Kidney (tissue), 13 donors: ENCODE measurements at regions not wholly inside any gene's neighbourhood (a gene's known extent, or its start where the extent isn't known, plus 50 kb on each side); places are given as distances from the start of the nearest gene placed in this dataset.
A peak's percentile ranks its signal among the peaks of the same experiment; 100 is the strongest.

ENCODE experiments used
- DNase-seq, 5 donors: peaks; one replicate each; pipeline ENCODE4 v3.0.0-alpha.2; 2013 to 2020
- FAIRE-seq: peaks from 2 replicates; lab custom pipeline; 2012; peaks lifted over from hg19 to GRCh38; lab: Jason Lieb, UNC
- H3K27ac ChIP-seq, 2 donors: one replicate each; pipeline ENCODE4 v1.7.0; 2013; ENCODE audit warnings: low read depth in 2 of 2, low read length in 2 of 2, inconsistent platforms in 1 of 2
- H3K27me3 ChIP-seq: one replicate; pipeline ENCODE4 v1.7.1; 2013; ENCODE audit warnings: low read length, inconsistent platforms; ENCODE audit not compliant: control insufficient read depth, insufficient read depth
- H3K36me3 ChIP-seq, 3 donors: one replicate each; pipeline versions ENCODE4 v1.7.0 to v1.7.1; 2013; ENCODE audit warnings: low read length in 3 of 3, control low read depth in 1 of 3, inconsistent platforms in 1 of 3; ENCODE audit not compliant: insufficient read depth in 3 of 3, control insufficient read depth in 2 of 3
- H3K4me1 ChIP-seq, 3 donors: one replicate each; pipeline versions ENCODE4 v1.7.0 to v1.7.1; 2013; ENCODE audit warnings: low read length in 3 of 3, inconsistent platforms in 1 of 3, low read depth in 1 of 3; ENCODE audit not compliant: control insufficient read depth in 2 of 3, insufficient read depth in 2 of 3
- H3K4me3 ChIP-seq, 3 donors: one replicate each; pipeline versions ENCODE4 v1.7.0 to v1.8.1; 2013; ENCODE audit warnings: low read length in 3 of 3, control low read depth in 1 of 3, inconsistent platforms in 1 of 3
- H3K9ac ChIP-seq, 3 donors: one replicate each; pipeline versions ENCODE4 v1.7.0 to v1.7.1; 2013; ENCODE audit warnings: low read length in 3 of 3, control low read depth in 1 of 3, inconsistent platforms in 1 of 3
- H3K9me3 ChIP-seq, 3 donors: one replicate each; pipeline versions ENCODE4 v1.7.0 to v1.7.1; 2013; ENCODE audit warnings: low read length in 3 of 3, control low read depth in 1 of 3, inconsistent platforms in 1 of 3; ENCODE audit not compliant: control insufficient read depth in 2 of 3, insufficient read depth in 1 of 3
- intact Hi-C: fragments of 100-400 bp; cut with DNase I; formaldehyde crosslinking; loops from one replicate; pipeline ENCODE4 v1.11.1; 2022
- TF ChIP-seq, protein P1 (sequence below): IDR thresholded peaks from 3 replicates; pipeline ENCODE4 v1.5.1; 2012; ENCODE audit warnings: mild to moderate bottlenecking, moderate library complexity, borderline replicate concordance; ENCODE audit not compliant: insufficient read depth; ENCODE audit errors: extremely low read depth
- donor health status: control.
- donor health status: control.
- donor health status: control.
- donor health status: control.
- donor health status: control.
- donor health status: DM: yes; HTN: yes; CAD: no.
- donor health status: Normal renal cell carcinoma (clear cell type).

DNA sequence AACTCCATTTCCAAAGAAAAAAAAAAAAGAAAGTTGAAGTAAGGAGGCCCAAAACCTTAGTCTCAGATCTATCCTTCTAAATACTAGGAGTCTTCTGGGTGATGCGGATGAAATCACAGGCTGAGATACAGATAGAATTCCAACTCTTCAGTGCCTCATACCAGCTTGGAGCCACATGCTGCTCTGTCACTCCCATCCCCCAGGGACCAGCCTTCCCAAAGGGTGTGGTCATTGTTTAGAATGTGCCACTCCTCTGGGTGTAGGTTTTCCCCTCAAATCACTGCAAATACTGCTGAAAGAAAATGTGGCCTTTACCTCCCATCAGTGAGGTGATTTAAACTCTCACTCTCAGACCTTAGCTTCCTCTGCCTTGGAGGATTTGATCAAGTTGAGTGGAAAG, 112.9 kb downstream of the CDC7 start:
- Histone ChIP-seq H3K9ac (no peak overlapping the region), H3K4me3 (no peak overlapping the region), H3K9me3 (no peaks in the 10 kb centered on the region), H3K27ac (no peak overlapping the region), H3K4me1 (no peaks in the 10 kb centered on the region), H3K36me3 (no peaks in the 10 kb centered on the region), H3K27me3 (no peaks in the 10 kb centered on the region)
- FAIRE-seq (no peak), DNase-seq (no peak)
- intact Hi-C loops: no loop called here
- TF ChIP-seq, protein P1, sequence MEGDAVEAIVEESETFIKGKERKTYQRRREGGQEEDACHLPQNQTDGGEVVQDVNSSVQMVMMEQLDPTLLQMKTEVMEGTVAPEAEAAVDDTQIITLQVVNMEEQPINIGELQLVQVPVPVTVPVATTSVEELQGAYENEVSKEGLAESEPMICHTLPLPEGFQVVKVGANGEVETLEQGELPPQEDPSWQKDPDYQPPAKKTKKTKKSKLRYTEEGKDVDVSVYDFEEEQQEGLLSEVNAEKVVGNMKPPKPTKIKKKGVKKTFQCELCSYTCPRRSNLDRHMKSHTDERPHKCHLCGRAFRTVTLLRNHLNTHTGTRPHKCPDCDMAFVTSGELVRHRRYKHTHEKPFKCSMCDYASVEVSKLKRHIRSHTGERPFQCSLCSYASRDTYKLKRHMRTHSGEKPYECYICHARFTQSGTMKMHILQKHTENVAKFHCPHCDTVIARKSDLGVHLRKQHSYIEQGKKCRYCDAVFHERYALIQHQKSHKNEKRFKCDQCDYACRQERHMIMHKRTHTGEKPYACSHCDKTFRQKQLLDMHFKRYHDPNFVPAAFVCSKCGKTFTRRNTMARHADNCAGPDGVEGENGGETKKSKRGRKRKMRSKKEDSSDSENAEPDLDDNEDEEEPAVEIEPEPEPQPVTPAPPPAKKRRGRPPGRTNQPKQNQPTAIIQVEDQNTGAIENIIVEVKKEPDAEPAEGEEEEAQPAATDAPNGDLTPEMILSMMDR: no peak

DNA sequence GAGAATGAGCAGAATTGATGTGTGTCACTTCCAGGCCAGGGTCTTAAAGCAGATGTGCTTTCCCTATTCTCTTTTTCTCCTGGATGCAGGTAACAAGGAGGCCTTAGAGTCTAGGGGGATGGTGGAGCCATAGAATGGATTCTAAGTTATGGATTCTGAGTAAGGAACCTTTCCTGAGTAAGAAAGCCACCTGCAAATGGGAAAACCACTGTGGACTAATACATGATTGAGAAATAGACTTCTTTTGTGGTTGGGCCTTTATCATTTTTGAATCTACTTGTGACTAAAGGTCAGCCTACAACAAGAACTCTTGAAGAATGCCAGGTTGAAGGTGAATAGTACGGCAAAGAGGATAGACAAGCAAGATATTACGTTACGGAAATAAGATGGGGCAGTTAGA, 116.1 kb downstream of the CDC7 start:
- Histone ChIP-seq H3K9ac (no peak overlapping the region), H3K27ac (no peak overlapping the region), H3K27me3 (no peaks in the 10 kb centered on the region), H3K9me3 (no peaks in the 10 kb centered on the region), H3K4me3 (no peak overlapping the region), H3K4me1 (no peaks in the 10 kb centered on the region), H3K36me3 (no peaks in the 10 kb centered on the region)
- DNase-seq (no peak), FAIRE-seq (no peak)
- TF ChIP-seq, protein P1: no peak
- intact Hi-C loops: no loop called here

DNA sequence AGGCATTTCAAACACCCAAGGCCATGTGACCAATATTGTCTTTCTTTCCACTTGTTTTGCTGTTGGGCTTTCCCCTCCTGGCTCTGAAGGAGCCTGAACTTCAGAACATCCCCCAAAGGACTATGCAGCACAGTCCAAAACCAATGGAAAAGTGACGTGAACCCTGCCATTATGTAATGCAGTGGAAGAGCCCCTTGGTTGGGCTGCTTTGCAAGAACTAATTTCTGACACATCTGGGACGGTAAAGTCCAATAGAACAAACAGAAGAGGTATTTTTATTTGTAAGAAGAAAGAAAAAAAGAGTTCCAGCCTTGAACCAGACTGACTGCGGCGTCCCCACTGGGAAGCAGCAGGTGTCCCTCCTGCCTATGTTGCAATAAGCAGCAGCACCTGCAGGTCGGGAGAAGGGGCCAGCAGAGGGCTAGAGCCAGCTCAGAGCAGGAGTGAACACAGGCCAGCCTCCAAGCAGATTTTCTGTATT, 116.7 kb downstream of the CDC7 start:
- intact Hi-C loops: no loop called here
- Histone ChIP-seq H3K9ac (no peak overlapping the region), H3K4me1 (no peaks in the 10 kb centered on the region), H3K4me3 (no peak overlapping the region), H3K27me3 (no peaks in the 10 kb centered on the region), H3K36me3 (no peaks in the 10 kb centered on the region), H3K9me3 (no peaks in the 10 kb centered on the region), H3K27ac (no peak overlapping the region)
- TF ChIP-seq, protein P1: no peak
- DNase-seq (peak in 2 of 5 donors; percentile 39 to 54), FAIRE-seq (no peak)

DNA sequence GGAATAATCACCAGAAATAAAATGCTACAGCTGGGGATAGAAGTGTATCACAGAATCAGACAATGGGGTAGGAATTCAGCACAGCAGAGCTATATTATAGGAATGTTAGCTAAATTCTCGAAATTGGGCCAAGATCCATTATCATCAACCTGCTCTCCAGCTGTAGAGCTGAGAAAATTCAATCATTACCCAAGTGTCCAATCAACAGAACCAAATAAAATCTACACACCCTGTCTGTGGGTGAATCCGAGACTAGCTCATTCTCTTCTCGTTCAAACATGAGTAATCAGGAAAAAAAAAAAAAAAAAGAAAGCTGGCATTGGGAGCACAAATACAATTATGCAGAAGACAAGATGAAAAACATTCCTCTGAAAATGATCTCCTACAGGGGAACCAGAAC, 119.2 kb downstream of the CDC7 start:
- Histone ChIP-seq H3K4me3 (no peak overlapping the region), H3K27me3 (no peaks in the 10 kb centered on the region), H3K9me3 (no peaks in the 10 kb centered on the region), H3K9ac (no peak overlapping the region), H3K4me1 (no peaks in the 10 kb centered on the region), H3K36me3 (no peaks in the 10 kb centered on the region), H3K27ac (no peak overlapping the region)
- TF ChIP-seq, protein P1: no peak
- FAIRE-seq (no peak), DNase-seq (no peak)
- intact Hi-C loops: no loop called here
